CD14-positive monocyte (primary cell): ENCODE measurements at regions not wholly inside any gene's neighbourhood (a gene's known extent, or its start where the extent isn't known, plus 50 kb on each side); places are given as distances from the start of the nearest gene placed in this dataset.

Source experiments
- DNase-seq, 3 donors: peaks; one replicate each; pipeline ENCODE4 v3.0.0-alpha.2; 2011 to 2022
- H2AFZ ChIP-seq: 2 replicates; pipeline ENCODE4 v1.6.0; 2012; ENCODE audit warnings: mild to moderate bottlenecking, low read depth, low read length, inconsistent platforms; ENCODE audit not compliant: insufficient read depth, poor library complexity, severe bottlenecking
- H3K27ac ChIP-seq, 2 donors: 1 replicate in 1 of 2; 2 replicates in 1 of 2; pipeline ENCODE4 v1.5.1; 2012 to 2013; ENCODE audit warnings: low read length in 2 of 2, control low read depth in 1 of 2, inconsistent platforms in 1 of 2, low read depth in 1 of 2, mild to moderate bottlenecking in 1 of 2
- H3K27me3 ChIP-seq, 2 donors: one replicate each; pipeline versions ENCODE4 v1.6.0 to v1.6.1; 2011 to 2013; ENCODE audit warnings: low read length in 2 of 2; ENCODE audit not compliant: control insufficient read depth in 2 of 2, insufficient read depth in 2 of 2
- H3K36me3 ChIP-seq, 2 donors: replicated peaks in 1 of 2; 1 replicate in 1 of 2; 2 replicates in 1 of 2; pipeline versions ENCODE4 v1.5.1 to v1.6.1; 2012 to 2013; ENCODE audit warnings: low read length in 2 of 2, control low read depth in 1 of 2, inconsistent platforms in 1 of 2, mild to moderate bottlenecking in 1 of 2; ENCODE audit not compliant: insufficient read depth in 2 of 2, control insufficient read depth in 1 of 2
- H3K4me1 ChIP-seq, 2 donors: 1 replicate in 1 of 2; 2 replicates in 1 of 2; pipeline versions ENCODE4 v1.5.1 to v1.6.1; 2012 to 2013; ENCODE audit warnings: low read length in 2 of 2, control low read depth in 1 of 2, inconsistent platforms in 1 of 2, mild to moderate bottlenecking in 1 of 2, moderate library complexity in 1 of 2; ENCODE audit not compliant: insufficient read depth in 2 of 2, control insufficient read depth in 1 of 2
- H3K4me2 ChIP-seq: replicated peaks from 2 replicates; pipeline ENCODE3; 2012; ENCODE audit warnings: low read length, moderate library complexity, mild to moderate bottlenecking; ENCODE audit not compliant: poor library complexity, severe bottlenecking; ENCODE audit errors: extremely low read depth
- H3K4me3 ChIP-seq, 3 experiments: fragments of 200-600 bp in 1 of 3; sonication (generic) in 1 of 3; replicated peaks in 1 of 3; 1 replicate in 2 of 3; 2 replicates in 1 of 3; pipeline ENCODE4 v1.5.1; 2011 to 2013; ENCODE audit warnings: low read length in 3 of 3, mild to moderate bottlenecking in 3 of 3, control low read depth in 2 of 3, low read depth in 2 of 3, inconsistent platforms in 1 of 3, moderate library complexity in 1 of 3
- H3K79me2 ChIP-seq: 2 replicates; pipeline ENCODE4 v1.6.0; 2012; ENCODE audit warnings: mild to moderate bottlenecking, control low read depth, inconsistent platforms, low read length, moderate library complexity; ENCODE audit not compliant: insufficient read depth
- H3K9ac ChIP-seq: 2 replicates; pipeline ENCODE4 v1.6.0; 2017; ENCODE audit warnings: low read length, mild to moderate bottlenecking; ENCODE audit not compliant: insufficient read depth, poor library complexity, severe bottlenecking
- H3K9me3 ChIP-seq, 2 donors: replicated peaks in 1 of 2; 1 replicate in 1 of 2; 2 replicates in 1 of 2; pipeline versions ENCODE4 v1.5.1 to v1.6.1; 2012 to 2013; ENCODE audit warnings: low read length in 2 of 2, control low read depth in 1 of 2; ENCODE audit not compliant: control insufficient read depth in 1 of 2, insufficient read depth in 1 of 2
- H4K20me1 ChIP-seq: 2 replicates; pipeline ENCODE4 v1.6.0; 2012; ENCODE audit warnings: mild to moderate bottlenecking, low read length, control low read depth, moderate library complexity; ENCODE audit not compliant: insufficient read depth
- H3K27ac Mint-ChIP-seq, 7 donors: one replicate each; pipeline ENCODE4 v1.8.0; 2020; ENCODE audit warnings: mild to moderate bottlenecking in 7 of 7, mixed read lengths in 7 of 7, moderate library complexity in 6 of 7, inconsistent platforms in 2 of 7
- H3K27me3 Mint-ChIP-seq, 3 donors: one replicate each; pipeline ENCODE4 v1.8.0; 2021 to 2022; ENCODE audit warnings: low read depth in 3 of 3, mild to moderate bottlenecking in 3 of 3, mixed read lengths in 3 of 3, moderate library complexity in 3 of 3, inconsistent platforms in 1 of 3
- H3K36me3 Mint-ChIP-seq, 2 donors: one replicate each; pipeline ENCODE4 v1.8.0; 2020; ENCODE audit warnings: mixed read lengths in 2 of 2, inconsistent platforms in 1 of 2, mild to moderate bottlenecking in 1 of 2
- H3K4me1 Mint-ChIP-seq: one replicate; pipeline ENCODE4 v1.8.0; 2020; ENCODE audit warnings: mild to moderate bottlenecking, mixed read lengths
- H3K4me3 Mint-ChIP-seq, 2 donors: one replicate each; pipeline ENCODE4 v1.8.0; 2020; ENCODE audit warnings: mild to moderate bottlenecking in 2 of 2, mixed read lengths in 2 of 2, moderate library complexity in 1 of 2
- H3K9me3 Mint-ChIP-seq, 7 donors: one replicate each; pipeline ENCODE4 v1.8.0; 2020 to 2022; ENCODE audit warnings: mixed read lengths in 7 of 7, mild to moderate bottlenecking in 6 of 7, moderate library complexity in 6 of 7, inconsistent platforms in 2 of 7
- CTCF ChIP-seq: fragments of 200-600 bp; IDR thresholded peaks from one replicate; pipeline ENCODE4 v1.8.0; 2022; ENCODE audit warnings: antibody characterized with exemption, mild to moderate bottlenecking
- WGBS: methylation state at CpG from one replicate; pipeline ENCODE4 v1.1.5; 2013; ENCODE audit warnings: missing lambda C conversion rate; ENCODE audit not compliant: insufficient coverage; 5-methylcytosine and 5-hydroxymethylcytosine counted together
- intact Hi-C, 2 donors: fragments of 100-400 bp; cut with micrococcal nuclease; formaldehyde crosslinking; loops; one replicate each; pipeline versions ENCODE4 v1.15.0 to v1.15.1; 2023

DNA sequence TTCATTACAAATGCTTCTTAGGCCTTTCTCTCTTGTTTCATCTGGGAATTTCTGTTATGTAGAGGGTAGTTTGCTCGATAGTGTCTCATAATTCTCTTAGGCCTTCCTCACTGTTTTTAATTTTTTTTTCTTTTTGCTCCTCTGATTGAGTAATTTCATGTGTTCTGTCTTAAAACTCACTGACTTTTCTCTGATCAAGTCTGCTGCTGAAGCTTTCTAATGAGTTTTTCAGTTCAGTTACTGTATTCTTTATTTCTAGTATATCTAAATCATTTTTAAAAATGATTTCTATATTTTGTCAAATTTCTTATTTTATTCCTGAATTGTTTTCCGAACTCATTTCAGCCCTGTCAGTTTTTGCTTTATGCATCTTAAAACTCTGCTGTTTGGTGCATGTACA is 228.0 kb downstream of the MID1IP1 start:
- no peak for DNase-seq
- H4K20me1 ChIP-seq: no peaks in the 10 kb centered on the region
- no peak overlapping the region for H3K27ac ChIP-seq
- no peaks in the 10 kb centered on the region for H3K27me3 ChIP-seq
- Mint-ChIP-seq H3K27ac (no peak overlapping the region), H3K4me1 (no peaks in the 10 kb centered on the region), H3K9me3 (peaks cover 14 to 35% (median 23%) of the 10 kb centered on the region in 7 donors), H3K36me3 (peaks cover 0 to 2% of the 10 kb centered on the region in 2 donors), H3K4me3 (no peak overlapping the region), H3K27me3 (no peaks in the 10 kb centered on the region)
- intact Hi-C loops: loop anchor here in 1 of 2 donors (10.0 kb wide), 1 partner anchor 116 kb away; no protein-coding TSS in a partner anchor
- H3K9ac ChIP-seq: no peak overlapping the region
- no peak overlapping the region for H3K4me3 ChIP-seq
- no peak for TF ChIP-seq CTCF
- peaks cover 16 to 36% of the 10 kb centered on the region in 2 donors for H3K9me3 ChIP-seq
- H3K4me2 ChIP-seq: no peak overlapping the region
- H3K79me2 ChIP-seq: no peaks in the 10 kb centered on the region
- H2AFZ ChIP-seq: no peak overlapping the region
- no peaks in the 10 kb centered on the region for H3K4me1 ChIP-seq
- no CpG with 5 or more reads among the region's 2 CpGs for WGBS
- H3K36me3 ChIP-seq: no peaks in the 10 kb centered on the region

GRCh38 chrX:39030636-39031035 is 229.4 kb downstream of the MID1IP1 start:
- no CpG with 5 or more reads among the region's 2 CpGs for WGBS
- no peak overlapping the region for H3K4me3 Mint-ChIP-seq
- H4K20me1 ChIP-seq: no peaks in the 10 kb centered on the region

More at GRCh38 chrX:39030636-39031035, 229.4 kb downstream of the MID1IP1 start:
- H3K79me2 ChIP-seq: no peaks in the 10 kb centered on the region
- Mint-ChIP-seq H3K9me3 (peaks cover 14 to 37% (median 28%) of the 10 kb centered on the region in 7 donors), H3K27me3 (no peaks in the 10 kb centered on the region), H3K4me1 (peaks cover 5% of the 10 kb centered on the region), H3K27ac (no peak overlapping the region), H3K36me3 (peaks cover 0 to 2% of the 10 kb centered on the region in 2 donors)
- H3K9me3 ChIP-seq: peaks cover 16 to 36% of the 10 kb centered on the region in 2 donors
- intact Hi-C loops: no loop called here
- no peak overlapping the region for H3K27ac ChIP-seq
- no peak overlapping the region for H3K9ac ChIP-seq
- no peak overlapping the region for H3K4me2 ChIP-seq
- no peaks in the 10 kb centered on the region for H3K27me3 ChIP-seq
- H3K4me1 ChIP-seq: peaks cover 3 to 4% of the 10 kb centered on the region in 2 donors
- H2AFZ ChIP-seq: no peak overlapping the region
- no peak for DNase-seq
- H3K36me3 ChIP-seq: no peaks in the 10 kb centered on the region
- H3K4me3 ChIP-seq: no peak overlapping the region
- TF ChIP-seq CTCF: no peak
